Gastroesophageal sphincter (tissue), 4 donors: ENCODE measurements at regions not wholly inside any gene's neighbourhood (a gene's known extent, or its start where the extent isn't known, plus 50 kb on each side); places are given as distances from the start of the nearest gene placed in this dataset.

ENCODE experiments used
- ATAC-seq: fragments of 150-250 bp; one replicate; pipeline ENCODE4 v1.9.1; 2016; ENCODE audit warnings: mild to moderate bottlenecking, moderate library complexity
- H3K27ac ChIP-seq, 4 donors: fragments of 200-600 bp; sonication (generic) in 3 of 4; 1 replicate in 3 of 4; 2 replicates in 1 of 4; pipeline ENCODE4 v1.5.1; 2016 to 2019
- H3K27me3 ChIP-seq: fragments of 200-600 bp; sonication (generic); one replicate; pipeline ENCODE4 v1.5.1; 2019
- H3K36me3 ChIP-seq, 2 donors: fragments of 200-600 bp; sonication (generic); one replicate each; pipeline ENCODE4 v1.5.1; 2019; ENCODE audit warnings: control low read depth in 1 of 2
- H3K4me1 ChIP-seq, 3 donors: fragments of 200-600 bp; sonication (generic); 1 replicate in 2 of 3; 2 replicates in 1 of 3; pipeline ENCODE4 v1.5.1; 2016 to 2019; ENCODE audit warnings: control low read depth in 2 of 3
- H3K4me3 ChIP-seq, 2 donors: fragments of 200-600 bp; sonication (generic); one replicate each; pipeline ENCODE4 v1.5.1; 2019; ENCODE audit warnings: mild to moderate bottlenecking in 1 of 2, moderate library complexity in 1 of 2
- H3K9me3 ChIP-seq, 3 donors: fragments of 200-600 bp; sonication (generic); one replicate each; pipeline ENCODE4 v1.5.1; 2017 to 2019; ENCODE audit warnings: control low read depth in 2 of 3
- CTCF ChIP-seq, 4 experiments: fragments of 200-600 bp in 2 of 4; fragments of 450-650 bp in 2 of 4; sonication (generic) in 1 of 4; IDR thresholded peaks; one replicate each; pipeline ENCODE4 v1.5.1; 2017 to 2019; ENCODE audit warnings: antibody characterized with exemption in 4 of 4, mild to moderate bottlenecking in 2 of 4, moderate library complexity in 2 of 4
- EP300 ChIP-seq: sonication (generic); formaldehyde crosslinking; IDR thresholded peaks from one replicate; pipeline ENCODE4 v1.6.1; 2017; ENCODE audit warnings: antibody characterized with exemption, mild to moderate bottlenecking
- POLR2A ChIP-seq, 2 donors: fragments of 450-650 bp; IDR thresholded peaks; one replicate each; pipeline ENCODE4 v1.6.1; 2017; ENCODE audit warnings: antibody characterized with exemption in 2 of 2, mild to moderate bottlenecking in 2 of 2, moderate library complexity in 1 of 2
- POLR2AphosphoS5 ChIP-seq: sonication (generic); formaldehyde crosslinking; IDR thresholded peaks from one replicate; pipeline ENCODE4 v1.6.1; 2017; ENCODE audit warnings: antibody characterized with exemption
- WGBS, 2 donors: methylation state at CpG; one replicate each; pipeline ENCODE4 v1.1.5; 2018; ENCODE audit warnings: low coverage in 1 of 2; 5-methylcytosine and 5-hydroxymethylcytosine counted together

- Histone ChIP-seq H3K9me3 (no peaks in the 10 kb centered on the region), H3K4me1 (no peaks in the 10 kb centered on the region), H3K27me3 (no peaks in the 10 kb centered on the region), H3K27ac (no peak overlapping the region), H3K4me3 (no peak overlapping the region), H3K36me3 (no peaks in the 10 kb centered on the region)
- 78 to 86% methylated on average over 2 to 4 of the region's 9 CpGs for WGBS, 2 donors
- ATAC-seq, result no peak
- TF ChIP-seq EP300 (no peak), CTCF (IDR thresholded peaks at IDR 0.05) (no peak), POLR2A (IDR thresholded peaks at IDR 0.05) (no peak), POLR2AphosphoS5 (no peak)
Measured at GRCh38 chr3:187831125-187832051, 86.1 kb upstream of the BCL6 start.

GRCh38 chr3:187832202-187832601, 86.9 kb upstream of the BCL6 start:
- no peak overlapping the region for H3K27ac ChIP-seq
- 90 to 93% methylated on average over 2 to 3 of the region's 3 CpGs for WGBS, 2 donors
- H3K4me1 ChIP-seq, result no peaks in the 10 kb centered on the region
- no peaks in the 10 kb centered on the region for H3K27me3 ChIP-seq
- no peak for ATAC-seq
- H3K9me3 ChIP-seq, result no peaks in the 10 kb centered on the region
- TF ChIP-seq POLR2A (IDR thresholded peaks at IDR 0.05), result no peak
- TF ChIP-seq POLR2AphosphoS5, result no peak
- no peak for TF ChIP-seq CTCF (IDR thresholded peaks at IDR 0.05)
- no peak for TF ChIP-seq EP300
- H3K36me3 ChIP-seq, result no peaks in the 10 kb centered on the region
- H3K4me3 ChIP-seq, result no peak overlapping the region

DNA sequence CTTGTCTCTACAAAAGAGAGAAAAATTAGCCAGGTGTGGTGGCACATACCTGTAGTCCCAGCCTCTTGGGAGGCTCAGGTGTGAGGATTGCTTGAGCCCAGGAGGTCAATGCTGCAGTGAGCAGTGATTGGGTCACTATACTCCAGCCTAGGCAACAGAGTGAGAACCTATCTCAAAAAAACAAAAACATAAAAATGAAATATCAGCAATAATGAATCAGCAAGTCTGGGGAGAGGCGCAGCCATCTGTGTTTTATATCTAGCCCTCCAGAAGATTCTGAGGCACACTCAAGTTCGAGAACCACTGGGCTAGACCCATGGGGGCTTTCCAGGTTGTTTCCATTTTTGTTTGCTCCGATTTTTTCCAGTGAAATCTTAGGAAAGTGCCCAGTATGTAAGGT, 88.1 kb upstream of the BCL6 start:
- no peaks in the 10 kb centered on the region for H3K36me3 ChIP-seq
- ATAC-seq, result no peak
- no peak for TF ChIP-seq POLR2A (IDR thresholded peaks at IDR 0.05)
- no peak for TF ChIP-seq EP300
- TF ChIP-seq POLR2AphosphoS5, result no peak
- no peak for TF ChIP-seq CTCF (IDR thresholded peaks at IDR 0.05)
- H3K27ac ChIP-seq, result no peak overlapping the region
- 79 to 100% methylated on average over 2 to 3 of the region's 3 CpGs for WGBS, 2 donors
- H3K9me3 ChIP-seq, result no peaks in the 10 kb centered on the region
- no peaks in the 10 kb centered on the region for H3K27me3 ChIP-seq
- no peak overlapping the region for H3K4me3 ChIP-seq
- no peaks in the 10 kb centered on the region for H3K4me1 ChIP-seq

- WGBS, 2 donors, result 81 to 90% methylated on average over 5 to 6 of the region's 9 CpGs
- no peaks in the 10 kb centered on the region for H3K27me3 ChIP-seq
- TF ChIP-seq POLR2A (IDR thresholded peaks at IDR 0.05) (no peak), EP300 (no peak)
- H3K4me1 ChIP-seq, result no peaks in the 10 kb centered on the region
- H3K9me3 ChIP-seq, result no peaks in the 10 kb centered on the region
- no peak overlapping the region for H3K27ac ChIP-seq
- ATAC-seq, result no peak
- no peak overlapping the region for H3K4me3 ChIP-seq
- H3K36me3 ChIP-seq, result no peaks in the 10 kb centered on the region
Measured at GRCh38 chr3:187833799-187834578, 88.7 kb upstream of the BCL6 start.

- 53 to 68% methylated on average over 2 to 7 of the region's 8 CpGs for WGBS, 2 donors
- no peak for TF ChIP-seq POLR2AphosphoS5
- no peak for TF ChIP-seq CTCF (IDR thresholded peaks at IDR 0.05)
- no peak for TF ChIP-seq POLR2A (IDR thresholded peaks at IDR 0.05)
- TF ChIP-seq EP300, result no peak
- Histone ChIP-seq H3K9me3 (no peaks in the 10 kb centered on the region), H3K4me1 (no peaks in the 10 kb centered on the region), H3K4me3 (no peak overlapping the region), H3K36me3 (no peaks in the 10 kb centered on the region), H3K27ac (no peak overlapping the region), H3K27me3 (no peaks in the 10 kb centered on the region)
- no peak for ATAC-seq
Measured at GRCh38 chr3:187836823-187837770, 91.8 kb upstream of the BCL6 start.
